ENCODE measurements at regions not wholly inside any gene's neighbourhood (a gene's known extent, or its start where the extent isn't known, plus 50 kb on each side); places are given as distances from the start of the nearest gene placed in this dataset.

DNA sequence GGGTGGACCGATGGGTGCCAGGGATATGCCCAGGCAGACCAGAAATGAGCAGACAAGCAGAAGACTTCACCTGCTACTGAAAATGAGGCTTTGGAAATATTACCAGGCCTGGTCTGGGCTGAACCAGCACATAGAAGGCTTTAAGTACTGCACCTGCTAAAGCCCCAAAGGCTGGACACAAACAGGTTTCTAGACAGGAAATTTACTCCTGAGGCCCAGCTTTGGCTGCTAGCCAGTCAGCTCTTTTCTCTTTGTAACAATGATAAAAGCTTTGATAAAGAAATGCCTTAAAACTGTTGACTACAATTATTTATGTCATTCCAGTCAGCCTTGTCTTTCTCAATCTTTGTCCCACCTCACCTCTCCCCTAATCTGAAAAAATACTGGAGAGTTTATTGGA is 228.9 kb upstream of the EGLN3 start (continued):
- TF ChIP-seq MITF (IDR thresholded peaks at IDR 0.05) = no peak

- ATAC-seq (no peak), DNase-seq (ENCODE audit: extremely low read depth in 1 of 4, low spot score in 3 of 4) (no peak), FAIRE-seq (no peak)
- no peaks in the 10 kb centered on the region for H3K9me3 ChIP-seq (replicated peaks; ENCODE audit: control insufficient read depth, insufficient read depth, low read depth, low read length)
- H4K20me1 ChIP-seq (replicated peaks; ENCODE audit: control insufficient read depth, insufficient read depth, low read length) = no peaks in the 10 kb centered on the region
- H3K4me1 ChIP-seq (replicated peaks in 1 of 2; ENCODE audit: control insufficient read depth in 2 of 2, insufficient read depth in 2 of 2, low read length in 2 of 2) = no peaks in the 10 kb centered on the region
- no peaks in the 10 kb centered on the region for H3K36me3 ChIP-seq (ENCODE audit: control insufficient read depth, insufficient read depth, low read length)
- H2AFZ ChIP-seq (ENCODE audit: low read depth, low read length) = no peak overlapping the region
- WGBS (ENCODE audit: insufficient coverage, low coverage, missing lambda C conversion rate) = 0% methylated on average over 2 of the region's 2 CpGs
- H3K9me1 ChIP-seq (ENCODE audit: control insufficient read depth, insufficient read depth, low read length) = no peaks in the 10 kb centered on the region
- H3K79me2 ChIP-seq (ENCODE audit: control insufficient read depth, insufficient read depth, low read length) = no peaks in the 10 kb centered on the region
- POLR2A ChIA-PET = no interaction called here
- H3K9ac ChIP-seq (ENCODE audit: insufficient read depth in 1 of 2, low read depth in 2 of 2, low read length in 2 of 2) = no peak overlapping the region
- TF ChIP-seq PHF8 (IDR thresholded peaks at IDR 0.05; ENCODE audit: borderline replicate concordance, low read length) (no peak), NBN (IDR thresholded peaks at IDR 0.05; ENCODE audit: low read depth) (no peak), SRSF7 (optimal IDR thresholded peaks at IDR 0.05; ENCODE audit: low read depth, low read length) (no peak), FOXJ2 (tag; IDR thresholded peaks at IDR 0.05) (no peak), IRF2 (CRISPR knock-in tag; IDR thresholded peaks at IDR 0.05) (no peak), SUPT5H (IDR thresholded peaks at IDR 0.05) (no peak), U2AF1 (optimal IDR thresholded peaks at IDR 0.05; ENCODE audit: low read depth, low read length) (no peak), ZBTB12 (CRISPR knock-in tag; IDR thresholded peaks at IDR 0.05) (no peak), RCOR1 (IDR thresholded peaks at IDR 0.05; ENCODE audit: borderline replicate concordance in 1 of 2, low read depth in 2 of 2, low read length in 2 of 2) (no peak), ZNF217 (CRISPR knock-in tag; IDR thresholded peaks at IDR 0.05) (no peak), SMAD4 (CRISPR knock-in tag; conservative IDR thresholded peaks at IDR 0.05) (no peak)
- TF ChIP-seq, protein P1, sequence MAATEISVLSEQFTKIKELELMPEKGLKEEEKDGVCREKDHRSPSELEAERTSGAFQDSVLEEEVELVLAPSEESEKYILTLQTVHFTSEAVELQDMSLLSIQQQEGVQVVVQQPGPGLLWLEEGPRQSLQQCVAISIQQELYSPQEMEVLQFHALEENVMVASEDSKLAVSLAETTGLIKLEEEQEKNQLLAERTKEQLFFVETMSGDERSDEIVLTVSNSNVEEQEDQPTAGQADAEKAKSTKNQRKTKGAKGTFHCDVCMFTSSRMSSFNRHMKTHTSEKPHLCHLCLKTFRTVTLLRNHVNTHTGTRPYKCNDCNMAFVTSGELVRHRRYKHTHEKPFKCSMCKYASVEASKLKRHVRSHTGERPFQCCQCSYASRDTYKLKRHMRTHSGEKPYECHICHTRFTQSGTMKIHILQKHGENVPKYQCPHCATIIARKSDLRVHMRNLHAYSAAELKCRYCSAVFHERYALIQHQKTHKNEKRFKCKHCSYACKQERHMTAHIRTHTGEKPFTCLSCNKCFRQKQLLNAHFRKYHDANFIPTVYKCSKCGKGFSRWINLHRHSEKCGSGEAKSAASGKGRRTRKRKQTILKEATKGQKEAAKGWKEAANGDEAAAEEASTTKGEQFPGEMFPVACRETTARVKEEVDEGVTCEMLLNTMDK (IDR thresholded peaks at IDR 0.05; ENCODE audit: borderline replicate concordance, insufficient read depth, low read depth, low read length, poor library complexity, severe bottlenecking) = no peak
- H3K4me3 ChIP-seq = no peak overlapping the region
- peaks cover 0 to 4% of the 10 kb centered on the region in 2 experiments; a peak in 1 of 5 replicates for H3K27me3 ChIP-seq (ENCODE audit: control insufficient read depth in 2 of 2, insufficient read depth in 2 of 2, low read length in 2 of 2)
- in situ Hi-C loops (cut with MboI) = no loop called here
- intact Hi-C loops (cut with micrococcal nuclease) = no loop called here
- BruUV-seq (replicated peaks) = no TSS peak
- no peak overlapping the region for H3K27ac ChIP-seq (ENCODE audit: extremely low read depth, low read depth, low read length)
- CTCF ChIA-PET (ENCODE audit: low intra/inter-chr PET ratio) = no interaction called here
- no peak overlapping the region for H3K4me2 ChIP-seq (ENCODE audit: insufficient read depth, low read length)
Measured at GRCh38 chr14:34177466-34177865, 226.6 kb upstream of the EGLN3 start.

Data from K562 (cell line).